Duodenal mucosa (tissue), 2 donors: ENCODE measurements at regions not wholly inside any gene's neighbourhood (a gene's known extent, or its start where the extent isn't known, plus 50 kb on each side); places are given as distances from the start of the nearest gene placed in this dataset.

Source experiments
- H3K27ac ChIP-seq: one replicate; pipeline ENCODE4 v1.7.0; 2013; ENCODE audit warnings: low read depth, low read length
- H3K27me3 ChIP-seq, 2 donors: one replicate each; pipeline ENCODE4 v1.7.0; 2013; ENCODE audit warnings: low read length in 2 of 2, control low read depth in 1 of 2; ENCODE audit not compliant: insufficient read depth in 2 of 2, control insufficient read depth in 1 of 2
- H3K36me3 ChIP-seq, 2 donors: one replicate each; pipeline ENCODE4 v1.7.0; 2013; ENCODE audit warnings: low read length in 2 of 2, control low read depth in 1 of 2; ENCODE audit not compliant: insufficient read depth in 2 of 2, control insufficient read depth in 1 of 2
- H3K4me1 ChIP-seq, 2 donors: one replicate each; pipeline ENCODE4 v1.7.0; 2013; ENCODE audit warnings: low read length in 2 of 2, control low read depth in 1 of 2; ENCODE audit not compliant: insufficient read depth in 2 of 2, control insufficient read depth in 1 of 2
- H3K4me3 ChIP-seq, 2 donors: one replicate each; pipeline ENCODE4 v1.7.0; 2013; ENCODE audit warnings: low read length in 2 of 2, low read depth in 1 of 2
- H3K9ac ChIP-seq, 2 donors: one replicate each; pipeline ENCODE4 v1.7.0; 2013; ENCODE audit warnings: low read length in 2 of 2, low read depth in 1 of 2
- H3K9me3 ChIP-seq, 2 donors: one replicate each; pipeline ENCODE4 v1.7.0; 2013; ENCODE audit warnings: low read length in 2 of 2, control low read depth in 1 of 2; ENCODE audit not compliant: control insufficient read depth in 1 of 2

GRCh38 chr5:124816381-124816780 is 69.9 kb upstream of the ZNF608 start:
- Histone ChIP-seq H3K27me3 (no peaks in the 10 kb centered on the region), H3K36me3 (no peaks in the 10 kb centered on the region), H3K4me1 (peaks cover 0 to 9% of the 10 kb centered on the region in 2 donors), H3K4me3 (no peak overlapping the region), H3K27ac (no peak overlapping the region), H3K9ac (no peak overlapping the region), H3K9me3 (no peaks in the 10 kb centered on the region)

DNA sequence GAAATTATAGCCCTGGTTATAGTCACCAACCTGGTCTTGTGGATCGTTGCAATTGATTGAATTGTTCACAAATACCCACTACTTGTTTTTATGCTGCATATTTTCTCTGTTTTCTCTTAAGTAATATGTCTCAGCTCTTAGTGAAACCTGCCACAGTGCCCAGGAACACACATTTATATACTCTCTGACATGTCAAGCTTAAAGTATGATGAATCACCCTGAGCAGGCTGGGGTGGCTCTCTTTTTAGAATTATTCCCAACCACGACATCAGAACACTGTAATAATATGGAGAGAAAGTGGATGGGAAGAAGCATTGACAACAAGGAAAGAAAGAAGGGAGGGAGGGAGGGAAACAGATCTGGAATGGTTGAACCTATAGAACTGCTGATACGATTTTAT is 72.8 kb upstream of the ZNF608 start:
- H3K27ac ChIP-seq = no peak overlapping the region
- H3K4me3 ChIP-seq = no peak overlapping the region
- H3K9ac ChIP-seq = no peak overlapping the region
- H3K27me3 ChIP-seq = no peaks in the 10 kb centered on the region
- H3K4me1 ChIP-seq = no peaks in the 10 kb centered on the region
- H3K36me3 ChIP-seq = no peaks in the 10 kb centered on the region
- H3K9me3 ChIP-seq = no peaks in the 10 kb centered on the region

DNA sequence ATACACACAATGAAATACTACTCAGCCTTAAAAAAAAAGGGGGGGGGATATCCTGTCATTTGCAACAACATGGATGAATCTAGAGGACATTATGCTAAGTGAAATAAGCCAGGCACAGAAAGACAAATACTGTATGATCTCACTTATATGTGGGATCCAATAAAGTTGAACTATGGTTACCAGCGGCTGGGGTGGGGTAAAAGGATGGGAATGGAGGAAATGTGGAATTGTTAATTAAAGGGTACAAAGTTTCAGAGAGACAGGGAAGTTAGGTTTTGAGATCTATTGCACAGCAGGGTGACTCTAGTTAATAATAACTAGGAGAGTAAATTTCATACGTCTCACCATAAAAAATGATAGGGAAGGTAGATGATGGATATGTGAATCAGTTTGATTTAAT is 76.2 kb upstream of the ZNF608 start:
- H3K27me3 ChIP-seq = no peaks in the 10 kb centered on the region
- H3K27ac ChIP-seq = no peak overlapping the region
- H3K36me3 ChIP-seq = no peaks in the 10 kb centered on the region
- no peak overlapping the region for H3K4me3 ChIP-seq
- H3K9me3 ChIP-seq = no peaks in the 10 kb centered on the region
- no peak overlapping the region for H3K9ac ChIP-seq
- peaks cover 0 to 10% of the 10 kb centered on the region in 2 donors for H3K4me1 ChIP-seq

DNA sequence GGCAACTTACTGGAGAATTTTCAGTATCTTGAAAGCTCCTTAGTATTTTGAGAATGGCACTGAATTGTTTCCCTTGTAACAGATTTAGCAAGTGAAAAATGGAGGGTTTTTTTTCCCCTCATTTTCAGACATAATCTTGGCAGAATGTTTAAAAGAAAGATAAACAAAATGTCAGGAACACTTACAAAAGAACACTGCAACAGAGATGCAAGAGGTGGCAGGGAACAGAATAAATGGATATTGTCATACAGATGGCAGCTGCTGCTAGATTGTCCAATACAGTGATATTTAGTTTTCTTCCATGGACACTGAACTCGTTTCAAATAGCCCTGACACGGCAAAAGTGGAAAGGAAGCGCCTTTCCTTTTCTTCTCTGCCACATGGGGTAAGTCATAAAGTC is 76.9 kb upstream of the ZNF608 start:
- Histone ChIP-seq H3K27me3 (no peaks in the 10 kb centered on the region), H3K9me3 (no peaks in the 10 kb centered on the region), H3K4me3 (no peak overlapping the region), H3K4me1 (peaks cover 0 to 10% of the 10 kb centered on the region in 2 donors), H3K27ac (no peak overlapping the region), H3K9ac (no peak overlapping the region), H3K36me3 (no peaks in the 10 kb centered on the region)

DNA sequence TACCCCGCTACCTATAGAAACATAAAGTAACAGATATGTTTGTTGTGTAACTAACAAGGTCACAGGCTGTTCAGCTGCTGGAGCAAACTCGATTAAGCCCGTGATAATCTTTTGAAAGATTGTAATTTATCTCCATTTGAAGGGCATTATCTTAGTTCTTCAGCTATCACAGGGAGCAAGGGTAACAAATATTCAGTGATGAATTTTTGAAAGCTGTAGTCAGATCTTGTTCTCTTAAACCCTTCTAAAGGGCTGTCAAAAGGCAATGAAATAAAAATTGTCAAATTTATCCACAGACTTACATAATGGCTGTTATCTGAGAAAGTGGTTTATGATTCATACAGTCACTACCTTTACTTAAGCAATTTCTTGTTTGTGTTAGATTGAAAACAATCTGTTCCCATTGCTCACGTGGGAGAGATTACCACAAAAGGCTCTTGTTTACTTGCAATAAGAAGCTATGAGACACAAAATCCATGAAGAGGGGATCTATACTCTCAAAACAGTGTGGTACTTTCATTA is 78.3 kb upstream of the ZNF608 start:
- Histone ChIP-seq H3K36me3 (no peaks in the 10 kb centered on the region), H3K9ac (no peak overlapping the region), H3K9me3 (no peaks in the 10 kb centered on the region), H3K27me3 (no peaks in the 10 kb centered on the region), H3K27ac (no peak overlapping the region), H3K4me3 (no peak overlapping the region), H3K4me1 (peaks cover 0 to 10% of the 10 kb centered on the region in 2 donors)

DNA sequence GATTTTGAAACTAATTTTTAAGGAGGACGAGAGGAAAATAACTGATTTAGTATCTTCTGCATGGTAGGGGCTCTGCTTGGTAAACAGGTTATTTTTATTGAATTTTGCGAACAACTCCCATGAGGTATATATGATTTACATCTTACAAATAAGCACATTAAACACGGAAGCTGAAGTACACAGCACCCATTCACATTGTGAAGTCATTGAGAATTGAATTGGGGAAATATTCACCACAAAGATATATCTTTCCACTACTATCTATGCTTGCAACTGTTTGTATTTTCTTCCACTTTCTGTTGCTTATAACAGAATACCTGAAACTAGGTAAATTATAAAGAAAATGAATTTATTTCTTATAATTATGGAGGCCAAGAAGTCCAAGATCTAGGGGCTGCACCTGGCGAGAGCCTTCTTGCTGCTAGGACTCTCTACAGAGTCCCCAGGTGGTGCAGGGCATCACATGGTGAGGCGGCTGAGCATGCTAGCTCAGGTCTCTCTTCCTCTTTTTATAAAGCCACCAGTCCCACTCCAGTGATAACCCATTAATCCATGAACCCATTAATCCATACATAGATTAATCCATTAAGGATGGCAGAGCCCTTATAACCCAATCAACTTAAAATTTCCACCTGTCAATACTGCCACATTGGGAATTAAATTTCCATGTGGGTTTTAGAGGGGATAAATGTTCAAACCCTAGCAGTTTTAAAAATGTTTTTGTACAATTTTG is 79.0 kb upstream of the ZNF608 start:
- Histone ChIP-seq H3K9me3 (no peaks in the 10 kb centered on the region), H3K36me3 (no peaks in the 10 kb centered on the region), H3K27ac (no peak overlapping the region), H3K4me1 (peaks cover 0 to 10% of the 10 kb centered on the region in 2 donors), H3K4me3 (no peak overlapping the region), H3K9ac (no peak overlapping the region), H3K27me3 (no peaks in the 10 kb centered on the region)

DNA sequence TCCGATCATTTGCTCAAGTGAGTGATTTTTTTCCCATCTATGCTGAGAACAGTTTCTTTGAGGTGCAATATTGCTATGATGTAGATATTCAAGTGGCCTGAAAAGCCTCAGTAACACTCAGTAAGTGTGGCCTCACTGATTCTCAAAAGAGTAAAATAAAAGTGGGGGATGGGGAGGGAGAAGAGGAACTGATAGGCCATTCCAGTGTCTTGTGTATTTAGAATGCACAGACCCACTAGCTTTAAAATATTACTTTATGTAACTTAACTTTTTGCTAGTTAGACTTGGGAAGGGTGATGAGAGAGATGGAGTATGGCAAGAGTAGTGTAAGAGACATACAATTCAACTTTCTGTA is 79.5 kb upstream of the ZNF608 start:
- no peak overlapping the region for H3K9ac ChIP-seq
- peaks cover 0 to 10% of the 10 kb centered on the region in 2 donors for H3K4me1 ChIP-seq
- H3K4me3 ChIP-seq = no peak overlapping the region
- H3K27ac ChIP-seq = no peak overlapping the region
- H3K9me3 ChIP-seq = no peaks in the 10 kb centered on the region
- H3K27me3 ChIP-seq = no peaks in the 10 kb centered on the region
- H3K36me3 ChIP-seq = no peaks in the 10 kb centered on the region

DNA sequence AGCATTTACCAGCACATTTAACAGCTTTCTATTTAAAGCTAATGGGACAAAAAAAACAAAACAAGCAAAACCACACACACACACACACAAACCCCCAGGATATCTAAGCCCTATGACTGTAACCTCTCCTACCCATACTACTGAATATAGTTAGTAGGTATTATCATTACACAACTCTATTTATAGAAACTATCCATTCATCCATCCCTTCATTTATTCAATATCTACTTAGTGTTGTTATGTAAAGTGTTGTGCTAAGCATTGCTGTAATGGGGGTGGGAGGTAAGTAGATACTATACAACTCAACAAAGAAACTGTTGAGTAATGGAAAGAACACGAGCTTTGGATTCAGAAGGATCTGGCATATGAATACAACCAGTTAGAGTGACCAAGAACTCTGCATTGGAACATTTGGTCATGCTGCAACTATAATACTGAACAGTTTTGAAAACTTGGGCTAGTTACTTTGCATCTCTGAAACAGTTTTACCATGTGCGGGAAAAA is 82.3 kb upstream of the ZNF608 start:
- H3K27me3 ChIP-seq = no peaks in the 10 kb centered on the region

DNA sequence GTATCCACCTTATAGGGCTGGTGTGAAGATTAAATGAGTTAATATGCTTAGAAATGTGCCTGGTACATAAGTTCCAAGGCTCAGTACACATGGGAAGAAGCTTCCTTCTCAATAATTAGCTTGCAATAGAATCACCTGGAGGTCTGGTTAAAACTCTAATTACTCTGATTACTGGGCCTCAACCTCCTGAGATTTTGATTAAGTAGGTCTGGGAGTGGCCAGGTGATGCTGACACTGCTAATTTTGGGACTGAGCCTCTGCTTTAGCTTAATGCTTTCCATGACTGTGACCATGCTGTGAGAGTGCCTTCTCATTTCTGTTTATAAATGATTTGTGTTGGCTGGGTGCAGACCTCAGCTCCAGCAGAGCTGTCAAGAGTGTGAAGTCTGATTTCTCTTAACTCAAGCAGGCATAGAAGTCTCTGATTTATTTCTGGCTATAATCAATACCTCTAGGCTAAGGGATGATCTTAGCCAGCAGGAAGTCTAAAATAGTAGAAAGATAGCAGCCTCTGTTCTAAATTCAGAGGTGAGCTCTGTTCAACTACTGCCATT is 85.3 kb upstream of the ZNF608 start:
- Histone ChIP-seq H3K36me3 (no peaks in the 10 kb centered on the region), H3K27me3 (no peaks in the 10 kb centered on the region), H3K4me1 (no peaks in the 10 kb centered on the region), H3K9me3 (peaks cover 2 to 5% of the 10 kb centered on the region in 2 donors), H3K27ac (no peak overlapping the region), H3K4me3 (no peak overlapping the region), H3K9ac (no peak overlapping the region)

More for the DNA sequence above, 82.3 kb upstream of the ZNF608 start:
- peaks cover 2 to 5% of the 10 kb centered on the region in 2 donors for H3K9me3 ChIP-seq
- no peak overlapping the region for H3K4me3 ChIP-seq
- peaks cover 0 to 10% of the 10 kb centered on the region in 2 donors for H3K4me1 ChIP-seq
- no peaks in the 10 kb centered on the region for H3K36me3 ChIP-seq
- no peak overlapping the region for H3K9ac ChIP-seq
- no peak overlapping the region for H3K27ac ChIP-seq

- Histone ChIP-seq H3K27ac (no peak overlapping the region), H3K9ac (no peak overlapping the region), H3K4me3 (no peak overlapping the region), H3K27me3 (no peaks in the 10 kb centered on the region), H3K36me3 (no peaks in the 10 kb centered on the region), H3K4me1 (no peaks in the 10 kb centered on the region), H3K9me3 (peaks cover 2 to 5% of the 10 kb centered on the region in 2 donors)
Observed at GRCh38 chr5:124832510-124832909, 86.1 kb upstream of the ZNF608 start.
